ENCODE measurements at regions not wholly inside any gene's neighbourhood (a gene's known extent, or its start where the extent isn't known, plus 50 kb on each side); places are given as distances from the start of the nearest gene placed in this dataset.
A peak's percentile ranks its signal among the peaks of the same experiment; 100 is the strongest.

GRCh38 chr1:177472567-177472966 is 301.8 kb downstream of the BRINP2 start:
- no peak overlapping the region for H3K4me3 ChIP-seq (ENCODE audit: low read length)
- no peak for DNase-seq (ENCODE audit: low read depth)
- TF ChIP-seq CTCF (conservative IDR thresholded peaks at IDR 0.05; ENCODE audit: low read length): no peak

- peak; percentile 44 for DNase-seq (ENCODE audit: low read depth)
- H3K4me3 ChIP-seq (ENCODE audit: low read length): no peak overlapping the region
- TF ChIP-seq CTCF (conservative IDR thresholded peaks at IDR 0.05; ENCODE audit: low read length): no peak
Measured at GRCh38 chr1:177471244-177471643, 300.5 kb downstream of the BRINP2 start.

GRCh38 chr1:177469519-177469918 is 298.8 kb downstream of the BRINP2 start:
- DNase-seq (ENCODE audit: low read depth): no peak
- TF ChIP-seq CTCF (conservative IDR thresholded peaks at IDR 0.05; ENCODE audit: low read length): no peak
- H3K4me3 ChIP-seq (ENCODE audit: low read length): no peak overlapping the region

GRCh38 chr1:177466286-177466685 is 295.5 kb downstream of the BRINP2 start:
- TF ChIP-seq CTCF (conservative IDR thresholded peaks at IDR 0.05; ENCODE audit: low read length): no peak

GRCh38 chr1:177464686-177465085 is 293.9 kb downstream of the BRINP2 start:
- H3K4me3 ChIP-seq (ENCODE audit: low read length): no peak overlapping the region
- DNase-seq (ENCODE audit: low read depth): no peak
- no peak for TF ChIP-seq CTCF (conservative IDR thresholded peaks at IDR 0.05; ENCODE audit: low read length)

More at GRCh38 chr1:177466286-177466685, 295.5 kb downstream of the BRINP2 start:
- no peak for DNase-seq (ENCODE audit: low read depth)
- H3K4me3 ChIP-seq (ENCODE audit: low read length): no peak overlapping the region

GRCh38 chr1:177451191-177451590 is 280.4 kb downstream of the BRINP2 start:
- no peak for DNase-seq (ENCODE audit: low read depth)
- no peak for TF ChIP-seq CTCF (conservative IDR thresholded peaks at IDR 0.05; ENCODE audit: low read length)
- no peak overlapping the region for H3K4me3 ChIP-seq (ENCODE audit: low read length)

GRCh38 chr1:177448652-177449357 is 278.0 kb downstream of the BRINP2 start:
- TF ChIP-seq CTCF (conservative IDR thresholded peaks at IDR 0.05; ENCODE audit: low read length): no peak
- H3K4me3 ChIP-seq (ENCODE audit: low read length): no peak overlapping the region
- DNase-seq (ENCODE audit: low read depth): peak; percentile 11

All from AG10803 (cell line).